GM13977 (cell line): ENCODE measurements at regions not wholly inside any gene's neighbourhood (a gene's known extent, or its start where the extent isn't known, plus 50 kb on each side); places are given as distances from the start of the nearest gene placed in this dataset.

ENCODE experiments used
- DNase-seq: peaks from one replicate; pipeline ENCODE4 v3.0.0; 2012; ENCODE audit warnings: low spot score
- CTCF ChIP-seq: IDR thresholded peaks from 2 replicates; pipeline ENCODE4 v1.5.1; 2012; ENCODE audit warnings: mild to moderate bottlenecking, control low read depth; ENCODE audit not compliant: insufficient read depth; ENCODE audit errors: extremely low read depth, missing control alignments
- in situ Hi-C: fragments of 300-500 bp; cut with MboI; formaldehyde crosslinking; loops from one replicate; pipeline ENCODE4 v1.12.0; 2022; ENCODE audit warnings: low sequenced_read_pairs, low pct_unique_long_range_greater_than_20kb, mixed read lengths, inconsistent platforms; ENCODE audit not compliant: unreplicated experiment

DNA sequence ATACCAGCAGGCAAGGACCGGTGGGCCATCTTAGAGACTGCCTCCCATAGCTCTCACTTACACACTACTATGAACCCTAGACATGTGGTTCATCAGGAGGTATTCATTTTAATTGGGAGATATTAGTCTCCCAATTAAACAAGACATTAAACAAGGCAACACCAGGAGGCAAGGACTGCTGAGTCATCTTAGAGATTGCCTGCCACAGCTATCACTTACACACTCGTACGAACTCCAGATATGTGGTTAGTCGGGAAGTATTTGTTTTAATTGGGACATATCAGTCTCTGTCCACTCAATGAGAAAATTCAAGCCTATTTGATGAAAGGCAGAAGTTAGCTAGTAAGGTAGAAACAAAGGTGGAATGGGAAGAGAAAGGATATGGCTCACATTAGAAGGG, 343.9 kb downstream of the NFIB start:
- no peak for DNase-seq
- no peak for TF ChIP-seq CTCF
- in situ Hi-C loops: no loop called here

DNA sequence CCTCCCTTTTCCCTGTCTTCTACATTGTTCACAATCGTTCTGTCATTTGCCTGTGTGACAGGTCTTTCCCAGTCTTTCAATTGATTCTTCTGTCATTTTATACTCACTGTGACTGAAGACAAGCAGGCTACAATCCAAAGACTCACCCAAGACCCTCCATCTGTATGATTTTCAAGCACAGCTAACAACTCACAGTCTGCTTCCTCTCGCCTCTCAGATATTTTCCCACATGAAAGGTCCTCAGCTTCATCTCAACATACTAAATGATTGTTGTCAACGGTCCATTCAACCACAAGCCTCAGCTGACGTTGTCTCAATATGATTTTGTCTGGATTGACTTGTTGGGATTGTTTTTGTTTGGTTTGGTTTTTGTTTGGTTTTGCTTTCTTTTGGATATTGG, 346.5 kb downstream of the NFIB start:
- no peak for DNase-seq
- no peak for TF ChIP-seq CTCF
- in situ Hi-C loops: no loop called here

DNA sequence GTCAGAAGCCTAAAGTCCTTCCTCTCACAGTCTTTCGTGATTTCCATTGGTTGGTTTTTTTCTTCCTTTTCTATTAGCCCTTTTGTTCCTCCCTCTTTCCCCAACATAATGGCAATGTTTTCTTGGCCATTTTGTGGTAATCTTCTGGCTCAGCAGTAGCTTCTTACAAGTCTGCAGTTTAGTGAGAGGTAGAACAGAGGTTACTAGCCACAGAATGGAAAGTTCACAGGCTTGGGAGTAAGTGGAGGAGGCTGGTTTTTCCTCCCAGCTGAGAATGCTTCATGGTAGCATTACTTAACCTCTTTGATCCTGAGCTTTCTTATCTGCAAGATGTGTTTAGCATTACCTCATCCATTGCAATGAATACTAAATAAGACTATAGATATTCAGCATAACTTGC, 346.9 kb downstream of the NFIB start:
- in situ Hi-C loops: no loop called here
- no peak for TF ChIP-seq CTCF
- DNase-seq: no peak

GRCh38 chr9:13963005-13963653, 350.8 kb downstream of the NFIB start:
- TF ChIP-seq CTCF: no peak
- no peak for DNase-seq
- in situ Hi-C loops: no loop called here

DNA sequence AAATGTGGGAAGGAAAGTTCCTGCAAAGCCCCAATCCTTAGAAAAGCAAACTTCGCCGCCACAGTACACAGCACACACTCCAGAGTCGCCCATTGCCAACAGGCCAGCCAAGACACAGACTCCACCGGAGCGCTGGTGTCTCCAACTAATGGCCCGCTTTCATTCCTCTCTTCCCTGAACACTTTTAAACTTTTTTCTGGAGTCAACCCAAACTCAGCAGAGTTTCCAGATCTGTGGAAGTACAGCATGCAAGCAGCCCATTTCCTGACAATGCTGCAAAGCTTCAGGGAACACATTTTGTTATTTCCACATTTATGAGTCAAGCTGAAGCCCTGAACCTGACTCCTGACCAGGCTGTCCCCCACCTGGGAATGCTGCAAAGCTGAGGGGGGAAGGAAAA, 351.9 kb downstream of the NFIB start:
- DNase-seq: no peak
- in situ Hi-C loops: no loop called here
- no peak for TF ChIP-seq CTCF

DNA sequence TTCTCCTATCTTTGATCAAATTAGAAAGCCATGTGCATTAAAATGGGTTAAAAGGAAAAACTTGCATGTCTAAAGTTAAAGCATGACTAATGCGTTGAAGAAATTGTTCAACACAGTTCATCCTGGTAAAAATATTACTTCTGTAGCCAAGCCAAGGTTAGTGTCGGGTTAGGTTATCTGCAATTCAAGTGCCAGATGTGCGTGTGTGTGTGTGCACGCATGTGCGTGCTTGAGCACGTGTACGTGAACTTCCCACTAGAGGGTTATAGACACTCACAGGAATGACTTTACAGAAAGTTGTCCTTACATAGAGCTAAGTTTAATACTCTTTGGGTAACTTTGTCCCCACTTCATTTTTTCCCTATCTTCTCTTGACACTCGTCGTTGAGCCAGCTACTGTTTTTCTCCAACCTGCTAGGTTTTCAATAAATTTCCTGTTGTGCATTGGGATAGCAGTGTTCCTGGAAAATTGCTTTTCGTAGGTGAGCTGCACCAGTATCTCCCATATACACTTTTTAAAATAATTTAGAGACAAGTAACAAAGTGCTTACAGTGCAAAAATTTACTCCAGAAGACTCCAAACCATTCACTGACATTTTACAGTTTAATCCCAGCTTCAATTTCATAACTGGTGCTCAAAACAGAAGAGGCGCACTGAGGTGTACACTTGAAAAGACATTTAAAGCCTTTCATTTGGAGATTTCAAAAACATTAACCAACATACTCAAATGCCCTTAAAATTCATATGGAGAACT, 353.8 kb downstream of the NFIB start:
- no peak for TF ChIP-seq CTCF
- in situ Hi-C loops: no loop called here
- no peak for DNase-seq
